ENCODE measurements at regions not wholly inside any gene's neighbourhood (a gene's known extent, or its start where the extent isn't known, plus 50 kb on each side); places are given as distances from the start of the nearest gene placed in this dataset.

DNA sequence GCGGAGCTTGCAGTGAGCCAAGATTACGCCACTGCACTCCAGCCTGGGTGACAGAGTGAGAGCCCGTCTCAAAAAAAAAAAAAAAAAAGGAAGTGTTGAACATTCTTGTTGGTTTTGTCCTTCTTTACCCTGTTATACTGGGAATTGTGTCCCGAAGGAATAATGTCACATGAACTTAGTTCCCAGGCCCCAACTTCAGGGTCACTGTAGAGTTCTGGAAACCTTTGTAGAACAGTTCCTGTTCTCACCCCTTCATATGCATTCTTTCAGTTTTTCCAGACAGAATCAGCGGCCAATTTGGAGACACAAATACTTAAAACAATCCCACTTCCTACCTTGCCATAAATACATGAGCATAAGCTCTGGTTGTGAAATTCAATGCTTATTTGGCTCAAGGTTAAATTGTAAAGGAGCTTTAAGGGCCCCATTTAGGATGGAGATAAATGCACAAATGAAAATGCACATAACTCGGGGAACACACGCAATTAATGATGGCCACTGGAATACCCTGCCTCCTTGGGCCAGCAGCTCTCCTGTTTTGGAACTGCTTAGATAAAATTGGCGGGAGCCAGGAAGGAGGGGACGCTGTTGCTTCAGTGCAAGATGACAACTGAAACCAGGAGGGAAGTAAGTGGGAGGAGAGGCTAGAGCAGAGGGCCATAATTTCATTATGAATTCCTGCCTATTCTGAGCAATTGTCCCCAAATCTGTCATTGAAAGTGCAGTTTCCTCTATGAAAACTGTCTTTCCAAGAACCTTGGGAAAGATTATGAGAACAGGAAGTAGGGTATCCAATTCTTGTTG, 153.7 kb downstream of the FGF1 start:
- Mint-ChIP-seq H3K4me1 (ENCODE audit: low read depth) (peaks cover 7% of the 10 kb centered on the region), H3K36me3 (ENCODE audit: insufficient read depth) (peaks cover 4% of the 10 kb centered on the region), H3K27me3 (no peaks in the 10 kb centered on the region), H3K27ac (no peak overlapping the region), H3K4me3 (ENCODE audit: low read depth) (no peak overlapping the region), H3K9me3 (ENCODE audit: low read depth) (peaks cover 4% of the 10 kb centered on the region)
- TF ChIP-seq, protein P1, sequence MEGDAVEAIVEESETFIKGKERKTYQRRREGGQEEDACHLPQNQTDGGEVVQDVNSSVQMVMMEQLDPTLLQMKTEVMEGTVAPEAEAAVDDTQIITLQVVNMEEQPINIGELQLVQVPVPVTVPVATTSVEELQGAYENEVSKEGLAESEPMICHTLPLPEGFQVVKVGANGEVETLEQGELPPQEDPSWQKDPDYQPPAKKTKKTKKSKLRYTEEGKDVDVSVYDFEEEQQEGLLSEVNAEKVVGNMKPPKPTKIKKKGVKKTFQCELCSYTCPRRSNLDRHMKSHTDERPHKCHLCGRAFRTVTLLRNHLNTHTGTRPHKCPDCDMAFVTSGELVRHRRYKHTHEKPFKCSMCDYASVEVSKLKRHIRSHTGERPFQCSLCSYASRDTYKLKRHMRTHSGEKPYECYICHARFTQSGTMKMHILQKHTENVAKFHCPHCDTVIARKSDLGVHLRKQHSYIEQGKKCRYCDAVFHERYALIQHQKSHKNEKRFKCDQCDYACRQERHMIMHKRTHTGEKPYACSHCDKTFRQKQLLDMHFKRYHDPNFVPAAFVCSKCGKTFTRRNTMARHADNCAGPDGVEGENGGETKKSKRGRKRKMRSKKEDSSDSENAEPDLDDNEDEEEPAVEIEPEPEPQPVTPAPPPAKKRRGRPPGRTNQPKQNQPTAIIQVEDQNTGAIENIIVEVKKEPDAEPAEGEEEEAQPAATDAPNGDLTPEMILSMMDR (IDR thresholded peaks at IDR 0.05; ENCODE audit: unreplicated experiment) = no peak
- no peak for DNase-seq (ENCODE audit: low spot score, unreplicated experiment)

DNA sequence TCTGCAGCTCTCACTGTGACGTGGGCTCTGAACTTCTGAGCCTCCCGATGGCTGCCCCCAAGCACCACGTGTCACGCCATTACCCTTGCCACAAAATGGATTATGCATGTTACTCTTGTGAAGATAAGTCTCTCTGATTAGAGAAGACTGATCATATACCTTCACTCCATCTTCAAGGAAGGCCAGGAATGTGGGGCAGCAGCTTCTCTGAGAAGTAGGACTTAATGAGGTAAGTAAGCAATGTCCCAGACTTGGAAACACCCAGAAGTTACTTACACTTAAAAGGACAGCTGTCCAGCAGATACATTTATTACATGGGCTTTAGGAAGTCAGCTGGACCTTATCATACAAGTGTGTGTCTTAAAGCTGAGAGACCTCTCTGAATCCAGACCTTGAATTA, 155.0 kb downstream of the FGF1 start:
- TF ChIP-seq, protein P1 (IDR thresholded peaks at IDR 0.05; ENCODE audit: unreplicated experiment) = no peak
- Mint-ChIP-seq H3K27me3 (no peaks in the 10 kb centered on the region), H3K36me3 (ENCODE audit: insufficient read depth) (peaks cover 4% of the 10 kb centered on the region), H3K9me3 (ENCODE audit: low read depth) (peaks cover 4% of the 10 kb centered on the region), H3K4me1 (ENCODE audit: low read depth) (peaks cover 7% of the 10 kb centered on the region), H3K27ac (no peak overlapping the region), H3K4me3 (ENCODE audit: low read depth) (no peak overlapping the region)
- DNase-seq (ENCODE audit: low spot score, unreplicated experiment) = no peak

DNA sequence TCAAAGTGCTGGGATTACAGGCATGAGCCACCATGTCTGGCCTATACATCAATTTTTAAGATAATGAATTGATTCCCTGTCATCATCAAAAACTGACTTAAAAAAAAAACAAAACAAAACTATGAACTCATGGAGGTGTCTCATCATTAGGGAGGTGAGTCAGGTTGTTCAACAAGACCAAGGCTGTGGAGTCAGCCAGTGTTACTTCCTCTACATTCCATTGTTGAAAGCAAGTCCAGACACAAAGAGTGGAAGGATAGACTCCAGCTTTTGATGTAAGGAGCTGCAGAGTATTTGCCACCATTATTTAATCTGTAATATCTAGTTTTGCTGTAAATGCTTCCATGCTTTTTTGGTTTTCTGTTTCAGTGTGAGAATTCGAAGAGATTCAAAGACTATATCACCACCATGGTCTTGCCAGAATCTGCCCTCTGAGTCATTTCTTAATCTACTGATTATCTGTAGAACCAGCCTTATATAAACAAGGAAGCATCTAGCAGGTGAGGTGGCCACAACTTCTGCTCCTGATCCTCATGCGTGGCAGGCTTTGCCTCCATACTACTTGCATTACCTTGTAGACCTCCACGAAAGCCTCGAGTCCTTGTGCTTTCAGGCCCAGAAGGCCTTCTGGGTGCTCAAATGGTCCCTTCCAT, 156.1 kb downstream of the FGF1 start:
- H3K4me1 Mint-ChIP-seq (ENCODE audit: low read depth) = peaks cover 7% of the 10 kb centered on the region
- H3K36me3 Mint-ChIP-seq (ENCODE audit: insufficient read depth) = peaks cover under 1% of the 10 kb centered on the region
- TF ChIP-seq, protein P1 (IDR thresholded peaks at IDR 0.05; ENCODE audit: unreplicated experiment) = no peak
- no peaks in the 10 kb centered on the region for H3K27me3 Mint-ChIP-seq
- H3K27ac Mint-ChIP-seq = peak overlapping the region; percentile 30
- H3K4me3 Mint-ChIP-seq (ENCODE audit: low read depth) = no peak overlapping the region
- peaks cover 2% of the 10 kb centered on the region for H3K9me3 Mint-ChIP-seq (ENCODE audit: low read depth)
- no peak for DNase-seq (ENCODE audit: low spot score, unreplicated experiment)

DNA sequence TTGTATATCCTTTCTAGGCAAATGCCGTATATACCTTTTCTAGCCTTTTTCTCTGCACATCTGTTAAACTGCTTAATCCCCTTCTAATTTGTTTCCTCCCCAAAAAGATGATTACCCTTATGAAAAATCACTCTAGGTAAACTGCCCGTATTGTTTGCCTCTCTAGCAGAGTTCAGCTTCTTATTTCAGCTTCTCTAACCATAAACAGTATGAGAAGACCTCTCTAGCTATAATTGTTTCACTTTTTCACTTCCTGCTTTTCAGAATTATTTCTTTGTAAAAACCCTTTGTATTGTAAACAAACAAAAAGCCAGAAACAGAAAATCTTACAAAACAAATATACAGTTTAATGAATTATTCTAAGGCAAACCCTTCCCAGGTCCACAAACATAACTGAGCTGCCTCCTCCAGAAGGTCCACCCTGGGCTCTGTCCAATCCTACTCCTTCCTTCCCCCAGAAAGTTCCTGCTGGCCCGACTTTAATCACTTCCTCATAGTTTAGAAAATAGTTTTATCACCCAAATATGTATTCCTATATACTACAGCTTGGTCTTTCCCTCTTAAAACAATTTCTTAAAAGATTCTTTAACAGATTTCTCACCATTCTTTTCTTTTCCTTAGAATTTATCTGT, 158.1 kb downstream of the FGF1 start:
- peaks cover 9% of the 10 kb centered on the region for H3K4me1 Mint-ChIP-seq (ENCODE audit: low read depth)
- H3K27me3 Mint-ChIP-seq = no peaks in the 10 kb centered on the region
- H3K36me3 Mint-ChIP-seq (ENCODE audit: insufficient read depth) = no peaks in the 10 kb centered on the region
- DNase-seq (ENCODE audit: low spot score, unreplicated experiment) = no peak
- H3K4me3 Mint-ChIP-seq (ENCODE audit: low read depth) = no peak overlapping the region
- TF ChIP-seq, protein P1 (IDR thresholded peaks at IDR 0.05; ENCODE audit: unreplicated experiment) = no peak
- H3K9me3 Mint-ChIP-seq (ENCODE audit: low read depth) = peaks cover 5% of the 10 kb centered on the region
- no peak overlapping the region for H3K27ac Mint-ChIP-seq

DNA sequence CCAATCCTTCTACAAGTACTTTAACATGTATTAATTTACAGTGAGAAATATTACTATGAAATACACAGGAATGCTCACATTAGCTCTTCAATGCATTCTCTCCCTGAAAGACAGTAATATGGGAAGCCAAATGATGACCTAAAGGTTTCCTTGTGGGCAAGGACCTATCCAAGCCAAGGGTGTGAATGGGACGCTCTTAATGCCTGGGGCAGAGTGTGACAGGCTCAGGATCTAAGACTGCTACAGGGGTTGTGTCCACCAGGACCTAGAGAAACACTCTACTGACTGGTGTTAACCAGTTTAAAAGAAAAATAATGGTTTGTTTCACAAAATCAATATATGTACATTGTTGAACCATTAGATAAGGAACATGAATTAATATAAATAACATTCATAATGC, 158.7 kb downstream of the FGF1 start:
- Mint-ChIP-seq H3K27ac (no peak overlapping the region), H3K36me3 (ENCODE audit: insufficient read depth) (no peaks in the 10 kb centered on the region), H3K4me3 (ENCODE audit: low read depth) (no peak overlapping the region), H3K27me3 (no peaks in the 10 kb centered on the region), H3K9me3 (ENCODE audit: low read depth) (peaks cover 5% of the 10 kb centered on the region), H3K4me1 (ENCODE audit: low read depth) (peaks cover 11% of the 10 kb centered on the region)
- no peak for DNase-seq (ENCODE audit: low spot score, unreplicated experiment)
- TF ChIP-seq, protein P1 (IDR thresholded peaks at IDR 0.05; ENCODE audit: unreplicated experiment) = no peak

Data from progenitor cell of endocrine pancreas (in vitro differentiated cells).